NB4 (cell line): ENCODE measurements at regions not wholly inside any gene's neighbourhood (a gene's known extent, or its start where the extent isn't known, plus 50 kb on each side); places are given as distances from the start of the nearest gene placed in this dataset.

Experiments used
- MYC ChIP-seq: IDR thresholded peaks from 2 replicates; pipeline ENCODE4 v1.6.1; 2011; ENCODE audit warnings: low read depth, low read length
- POLR2A ChIP-seq: IDR thresholded peaks from 2 replicates; pipeline ENCODE4 v1.6.1; 2011; ENCODE audit warnings: mild to moderate bottlenecking; ENCODE audit not compliant: insufficient read length; ENCODE audit errors: extremely low read depth
- TF ChIP-seq, protein P1 (sequence below): IDR thresholded peaks from one replicate; pipeline ENCODE4 v1.5.1; 2012; ENCODE audit warnings: low read depth, low read length
- TF ChIP-seq, protein P2 (sequence below): IDR thresholded peaks from 2 replicates; pipeline ENCODE4 v1.6.1; 2011; ENCODE audit warnings: low read depth, low read length

DNA sequence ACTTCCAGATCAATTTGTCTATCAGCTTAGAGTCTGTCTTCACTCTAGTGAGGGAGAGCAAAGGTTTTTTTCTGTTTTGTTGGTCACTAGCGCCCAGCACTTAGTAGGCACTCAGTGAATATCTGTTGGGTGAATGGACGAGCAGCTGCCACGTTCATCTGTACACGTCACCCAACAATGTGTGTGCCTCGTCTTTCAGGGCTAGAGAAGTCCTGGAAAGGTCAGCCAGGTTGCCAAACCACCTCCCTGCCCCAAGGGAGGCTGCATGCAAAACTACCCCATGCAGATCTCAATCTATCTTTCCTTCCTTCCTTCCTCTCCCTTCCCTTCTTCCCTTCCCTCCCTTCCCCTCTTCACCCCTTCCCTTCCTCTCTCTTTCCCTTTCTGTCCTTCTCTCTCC is 340.9 kb downstream of the SOX9 start:
- TF ChIP-seq, protein P1, sequence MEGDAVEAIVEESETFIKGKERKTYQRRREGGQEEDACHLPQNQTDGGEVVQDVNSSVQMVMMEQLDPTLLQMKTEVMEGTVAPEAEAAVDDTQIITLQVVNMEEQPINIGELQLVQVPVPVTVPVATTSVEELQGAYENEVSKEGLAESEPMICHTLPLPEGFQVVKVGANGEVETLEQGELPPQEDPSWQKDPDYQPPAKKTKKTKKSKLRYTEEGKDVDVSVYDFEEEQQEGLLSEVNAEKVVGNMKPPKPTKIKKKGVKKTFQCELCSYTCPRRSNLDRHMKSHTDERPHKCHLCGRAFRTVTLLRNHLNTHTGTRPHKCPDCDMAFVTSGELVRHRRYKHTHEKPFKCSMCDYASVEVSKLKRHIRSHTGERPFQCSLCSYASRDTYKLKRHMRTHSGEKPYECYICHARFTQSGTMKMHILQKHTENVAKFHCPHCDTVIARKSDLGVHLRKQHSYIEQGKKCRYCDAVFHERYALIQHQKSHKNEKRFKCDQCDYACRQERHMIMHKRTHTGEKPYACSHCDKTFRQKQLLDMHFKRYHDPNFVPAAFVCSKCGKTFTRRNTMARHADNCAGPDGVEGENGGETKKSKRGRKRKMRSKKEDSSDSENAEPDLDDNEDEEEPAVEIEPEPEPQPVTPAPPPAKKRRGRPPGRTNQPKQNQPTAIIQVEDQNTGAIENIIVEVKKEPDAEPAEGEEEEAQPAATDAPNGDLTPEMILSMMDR, result no peak
- TF ChIP-seq POLR2A, result no peak
- no peak for TF ChIP-seq MYC
- TF ChIP-seq, protein P2, sequence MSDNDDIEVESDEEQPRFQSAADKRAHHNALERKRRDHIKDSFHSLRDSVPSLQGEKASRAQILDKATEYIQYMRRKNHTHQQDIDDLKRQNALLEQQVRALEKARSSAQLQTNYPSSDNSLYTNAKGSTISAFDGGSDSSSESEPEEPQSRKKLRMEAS, result no peak
